NT2/D1 (cell line): ENCODE measurements at regions not wholly inside any gene's neighbourhood (a gene's known extent, or its start where the extent isn't known, plus 50 kb on each side); places are given as distances from the start of the nearest gene placed in this dataset.

Source experiments
- DNase-seq: peaks from one replicate; pipeline ENCODE4 v3.0.0-alpha.2; 2011; ENCODE audit warnings: low read depth, low spot score
- H3K27me3 ChIP-seq: 2 replicates; pipeline ENCODE4 v1.6.0; 2011; ENCODE audit warnings: mild to moderate bottlenecking; ENCODE audit not compliant: insufficient read length, insufficient read depth
- H3K36me3 ChIP-seq: 2 replicates; pipeline ENCODE4 v1.6.1; 2011; ENCODE audit warnings: mild to moderate bottlenecking, low read length, mixed read lengths; ENCODE audit not compliant: insufficient read depth, insufficient read length
- H3K4me1 ChIP-seq: 2 replicates; pipeline ENCODE4 v1.5.1; 2011; ENCODE audit not compliant: insufficient read depth, insufficient read length
- H3K4me3 ChIP-seq: 2 replicates; pipeline ENCODE4 v1.5.1; 2011; ENCODE audit warnings: low read depth; ENCODE audit not compliant: insufficient read length
- H3K9ac ChIP-seq: 2 replicates; pipeline ENCODE4 v1.6.0; 2011; ENCODE audit warnings: low read depth; ENCODE audit not compliant: insufficient read length
- H3K9me3 ChIP-seq: 2 replicates; pipeline ENCODE4 v1.5.1; 2011; ENCODE audit warnings: mild to moderate bottlenecking, low read length; ENCODE audit not compliant: insufficient read depth
- SUZ12 ChIP-seq: IDR thresholded peaks from 2 replicates; pipeline ENCODE4 v1.6.1; 2011; ENCODE audit not compliant: insufficient read length, insufficient read depth; ENCODE audit errors: extremely low read depth
- YY1 ChIP-seq: IDR thresholded peaks from 2 replicates; pipeline ENCODE4 v1.6.1; 2011; ENCODE audit not compliant: insufficient read length, insufficient read depth
- ZNF274 ChIP-seq: IDR thresholded peaks from 2 replicates; pipeline ENCODE4 v1.6.1; 2011; ENCODE audit warnings: mild to moderate bottlenecking, low read depth, low read length

DNA sequence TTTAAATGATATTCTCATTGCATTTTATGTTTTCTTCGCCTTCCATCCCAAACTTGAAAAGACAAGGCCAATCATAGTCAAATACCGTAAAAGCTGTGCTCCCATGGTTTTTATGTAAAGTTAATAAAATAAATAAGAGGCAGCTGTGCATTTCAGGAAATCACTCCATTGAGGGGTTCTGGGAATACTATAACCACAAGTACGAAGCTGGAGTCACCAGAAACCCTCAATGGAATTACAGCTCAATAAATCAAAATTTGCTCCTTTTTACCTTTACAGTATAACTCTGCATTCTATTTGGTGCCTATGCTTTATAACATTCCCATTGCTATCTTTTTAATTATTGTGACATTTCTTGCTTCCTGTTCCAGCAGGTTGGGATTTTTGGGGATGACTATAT is 77.2 kb downstream of the C3orf38 start:
- Histone ChIP-seq H3K9me3 (peaks cover 6% of the 10 kb centered on the region; the same call in 1 of the 2 replicates), H3K36me3 (no peaks in the 10 kb centered on the region), H3K27me3 (no peaks in the 10 kb centered on the region), H3K9ac (no peak overlapping the region), H3K4me1 (no peaks in the 10 kb centered on the region), H3K4me3 (no peak overlapping the region)
- DNase-seq, result no peak
- no peak for TF ChIP-seq ZNF274
- TF ChIP-seq SUZ12, result no peak
- no peak for TF ChIP-seq YY1

DNA sequence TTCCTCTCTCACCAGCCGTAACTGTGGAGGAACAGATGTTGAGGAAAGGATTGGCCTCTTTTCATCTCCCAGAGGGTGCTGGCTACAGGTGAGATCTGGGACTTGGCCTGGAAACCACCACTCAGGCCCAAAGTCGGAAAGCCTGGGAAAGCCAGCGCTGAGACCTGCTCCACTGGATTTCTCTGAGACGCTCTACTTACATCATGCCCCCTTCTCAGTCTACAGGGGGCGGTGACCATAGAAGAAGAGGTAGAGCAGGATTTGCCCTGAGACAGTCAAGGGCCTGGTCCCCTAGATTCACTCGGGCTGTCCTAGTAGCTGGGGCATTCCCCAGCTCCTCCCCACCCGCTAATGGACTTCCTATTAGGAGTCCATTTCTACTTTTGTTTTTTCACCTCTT is 80.9 kb downstream of the C3orf38 start:
- H3K36me3 ChIP-seq, result no peaks in the 10 kb centered on the region
- DNase-seq, result no peak
- no peaks in the 10 kb centered on the region for H3K27me3 ChIP-seq
- H3K9me3 ChIP-seq, result peaks cover 6% of the 10 kb centered on the region; the same call in 1 of the 2 replicates
- H3K4me3 ChIP-seq, result no peak overlapping the region
- H3K9ac ChIP-seq, result no peak overlapping the region
- TF ChIP-seq ZNF274 (no peak), YY1 (no peak), SUZ12 (no peak)
- no peaks in the 10 kb centered on the region for H3K4me1 ChIP-seq

- no peaks in the 10 kb centered on the region for H3K27me3 ChIP-seq
- DNase-seq, result peak; percentile 23
- TF ChIP-seq YY1 (no peak), SUZ12 (no peak), ZNF274 (no peak)
- H3K4me3 ChIP-seq, result no peak overlapping the region
- H3K36me3 ChIP-seq, result no peaks in the 10 kb centered on the region
- no peaks in the 10 kb centered on the region for H3K4me1 ChIP-seq
- H3K9me3 ChIP-seq, result peaks cover 6% of the 10 kb centered on the region; the same call in 1 of the 2 replicates
- H3K9ac ChIP-seq, result no peak overlapping the region
Observed at GRCh38 chr3:88231207-88231606, 81.4 kb downstream of the C3orf38 start.

- no peaks in the 10 kb centered on the region for H3K36me3 ChIP-seq
- H3K4me1 ChIP-seq, result no peaks in the 10 kb centered on the region
- no peaks in the 10 kb centered on the region for H3K27me3 ChIP-seq
- no peak overlapping the region for H3K4me3 ChIP-seq
- DNase-seq, result no peak
- H3K9me3 ChIP-seq, result peaks cover 6% of the 10 kb centered on the region; the same call in 1 of the 2 replicates
- TF ChIP-seq YY1, result no peak
- TF ChIP-seq SUZ12, result no peak
- TF ChIP-seq ZNF274, result no peak
- no peak overlapping the region for H3K9ac ChIP-seq
Observed at GRCh38 chr3:88231632-88232031, 81.9 kb downstream of the C3orf38 start.

DNA sequence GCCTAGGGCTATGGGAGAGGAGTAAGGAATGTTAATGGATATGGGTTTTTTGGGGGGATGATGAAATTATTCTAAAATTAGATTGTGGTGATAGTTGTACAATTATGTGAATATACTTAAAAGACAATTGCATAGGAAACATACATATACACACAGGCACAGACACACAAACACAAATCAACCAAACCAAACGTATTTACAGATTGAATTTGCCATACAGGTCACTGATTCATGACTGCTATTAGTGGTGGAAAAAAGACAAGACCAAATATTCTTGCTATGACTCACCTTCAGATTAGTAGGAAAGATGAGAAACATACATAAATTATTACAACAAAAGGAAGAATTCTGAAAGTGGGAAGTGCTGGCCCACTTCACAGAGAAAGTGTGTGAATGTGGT is 85.3 kb downstream of the C3orf38 start:
- Histone ChIP-seq H3K36me3 (no peaks in the 10 kb centered on the region), H3K4me1 (no peaks in the 10 kb centered on the region), H3K27me3 (no peaks in the 10 kb centered on the region), H3K9ac (no peak overlapping the region), H3K4me3 (no peak overlapping the region), H3K9me3 (peaks cover 6% of the 10 kb centered on the region; the same call in 1 of the 2 replicates)
- TF ChIP-seq ZNF274, result no peak
- no peak for TF ChIP-seq YY1
- TF ChIP-seq SUZ12, result no peak
- no peak for DNase-seq

DNA sequence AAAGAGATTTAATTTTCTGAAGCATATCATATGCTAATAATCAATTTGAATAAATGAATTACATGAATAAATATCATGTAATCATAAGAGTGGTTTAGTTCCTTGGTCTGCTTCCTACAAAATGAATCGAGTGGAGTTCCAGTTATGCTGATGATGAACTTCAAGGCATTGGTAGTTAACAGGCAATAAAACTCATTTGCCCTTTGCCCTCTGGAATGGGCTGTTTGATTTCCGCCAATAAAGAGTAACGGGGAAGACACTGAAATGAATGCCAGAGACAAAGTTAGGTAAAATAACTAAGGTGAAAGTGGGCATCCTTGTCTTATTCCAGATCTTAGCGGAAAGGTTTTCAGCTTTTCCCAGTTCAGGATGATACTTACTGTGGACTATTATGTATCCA is 90.1 kb downstream of the C3orf38 start:
- Histone ChIP-seq H3K4me3 (no peak overlapping the region), H3K9ac (no peak overlapping the region), H3K27me3 (no peaks in the 10 kb centered on the region), H3K9me3 (peaks cover 13% of the 10 kb centered on the region; the same call in 1 of the 2 replicates), H3K4me1 (no peaks in the 10 kb centered on the region), H3K36me3 (no peaks in the 10 kb centered on the region)
- DNase-seq, result no peak
- TF ChIP-seq ZNF274, result no peak
- TF ChIP-seq SUZ12, result no peak
- TF ChIP-seq YY1, result no peak

DNA sequence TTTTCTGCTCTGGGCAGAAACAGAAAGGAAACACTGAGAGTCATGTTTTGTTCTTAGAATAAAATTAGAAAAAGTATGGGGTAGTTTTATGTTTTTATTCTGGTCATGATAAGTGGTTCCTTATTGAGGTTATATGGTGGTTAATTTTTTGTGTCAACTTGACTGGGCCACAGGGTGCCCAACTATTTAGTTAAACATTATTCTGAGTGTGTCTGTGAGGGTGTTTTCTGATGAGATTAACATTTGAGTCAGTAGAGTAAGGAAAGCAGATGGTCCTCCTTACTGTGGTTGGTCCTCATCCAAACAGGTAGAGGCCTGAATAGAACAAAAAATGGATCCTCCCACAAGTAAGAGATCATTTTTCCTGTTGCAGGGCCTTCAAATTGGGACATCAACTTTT is 98.9 kb downstream of the C3orf38 start:
- TF ChIP-seq YY1, result no peak
- no peak for TF ChIP-seq SUZ12
- no peak for TF ChIP-seq ZNF274
- Histone ChIP-seq H3K4me1 (no peaks in the 10 kb centered on the region), H3K9me3 (peaks cover 15% of the 10 kb centered on the region; the same call in 1 of the 2 replicates), H3K9ac (no peak overlapping the region), H3K27me3 (no peaks in the 10 kb centered on the region), H3K36me3 (no peaks in the 10 kb centered on the region), H3K4me3 (no peak overlapping the region)
- DNase-seq, result no peak
